GM19099 (cell line): ENCODE measurements at regions not wholly inside any gene's neighbourhood (a gene's known extent, or its start where the extent isn't known, plus 50 kb on each side); places are given as distances from the start of the nearest gene placed in this dataset.

ENCODE experiments used
- POLR2A ChIP-seq: IDR thresholded peaks from 3 replicates; pipeline ENCODE4 v1.6.1; 2011; ENCODE audit warnings: low read depth; ENCODE audit not compliant: insufficient read length; ENCODE audit errors: extremely low read depth

GRCh38 chr14:34330846-34331245, 131.2 kb downstream of the SPTSSA start:
- TF ChIP-seq POLR2A, result no peak

GRCh38 chr14:34329301-34329700, 132.7 kb downstream of the SPTSSA start:
- TF ChIP-seq POLR2A, result no peak

GRCh38 chr14:34328178-34328577, 133.9 kb downstream of the SPTSSA start:
- no peak for TF ChIP-seq POLR2A

- TF ChIP-seq POLR2A, result no peak
Observed at GRCh38 chr14:34325493-34325892, 136.5 kb downstream of the SPTSSA start.

- no peak for TF ChIP-seq POLR2A
Observed at GRCh38 chr14:34324363-34324795, 137.7 kb downstream of the SPTSSA start.

- no peak for TF ChIP-seq POLR2A
Observed at GRCh38 chr14:34322940-34323418, 139.1 kb downstream of the SPTSSA start.

- TF ChIP-seq POLR2A, result no peak
Observed at GRCh38 chr14:34319140-34319539, 142.9 kb downstream of the SPTSSA start.

GRCh38 chr14:34318014-34318413, 144.0 kb downstream of the SPTSSA start:
- TF ChIP-seq POLR2A, result no peak

GRCh38 chr14:34310724-34311123, 151.3 kb downstream of the SPTSSA start:
- no peak for TF ChIP-seq POLR2A

- TF ChIP-seq POLR2A, result no peak
Observed at GRCh38 chr14:34303811-34304210, 158.2 kb downstream of the SPTSSA start.

GRCh38 chr14:34302654-34303053, 159.4 kb downstream of the SPTSSA start:
- no peak for TF ChIP-seq POLR2A

GRCh38 chr14:34300882-34301734, 160.9 kb downstream of the SPTSSA start:
- no peak for TF ChIP-seq POLR2A

- TF ChIP-seq POLR2A, result no peak
Observed at GRCh38 chr14:34300330-34300729, 161.7 kb downstream of the SPTSSA start.

GRCh38 chr14:34299360-34299759, 162.7 kb downstream of the SPTSSA start:
- TF ChIP-seq POLR2A, result no peak

GRCh38 chr14:34297786-34298520, 164.1 kb downstream of the SPTSSA start:
- no peak for TF ChIP-seq POLR2A

- no peak for TF ChIP-seq POLR2A
Observed at GRCh38 chr14:34283590-34283989, 178.4 kb downstream of the SPTSSA start.
